ENCODE measurements at regions not wholly inside any gene's neighbourhood (a gene's known extent, or its start where the extent isn't known, plus 50 kb on each side); places are given as distances from the start of the nearest gene placed in this dataset.

- TF ChIP-seq EZH2 (IDR thresholded peaks at IDR 0.05; ENCODE audit: borderline replicate concordance, low read length): no peak
- Histone ChIP-seq H3K4me2 (ENCODE audit: low read length) (no peak overlapping the region), H3K27ac (ENCODE audit: low read depth, low read length, poor library complexity, severe bottlenecking) (no peak overlapping the region), H4K20me1 (ENCODE audit: insufficient read depth, low read length) (no peaks in the 10 kb centered on the region), H3K9me2 (ENCODE audit: low read depth, low read length) (no peaks in the 10 kb centered on the region), H3K9ac (ENCODE audit: low read length) (no peak overlapping the region), H3K27me3 (ENCODE audit: insufficient read depth, low read length) (no peaks in the 10 kb centered on the region), H2AFZ (ENCODE audit: low read length) (no peak overlapping the region), H3F3A (ENCODE audit: insufficient read depth, low read length) (no peaks in the 10 kb centered on the region), H3K4me1 (ENCODE audit: insufficient read depth, low read length, severe bottlenecking) (no peaks in the 10 kb centered on the region), H3K79me2 (ENCODE audit: insufficient read depth, low read length) (no peaks in the 10 kb centered on the region), H3K36me3 (ENCODE audit: insufficient read depth, low read length) (no peaks in the 10 kb centered on the region), H3K9me3 (ENCODE audit: low read length) (no peaks in the 10 kb centered on the region), H3K4me3 (ENCODE audit: low read depth, low read length, poor library complexity, severe bottlenecking) (no peak overlapping the region)
These were observed 292.3 kb upstream of the WWC1 start for GRCh38 chr5:167999182-167999581.

- Histone ChIP-seq H3K4me1 (ENCODE audit: insufficient read depth, low read length, severe bottlenecking) (no peaks in the 10 kb centered on the region), H2AFZ (ENCODE audit: low read length) (no peak overlapping the region), H3K9ac (ENCODE audit: low read length) (no peak overlapping the region), H3K9me2 (ENCODE audit: low read depth, low read length) (no peaks in the 10 kb centered on the region), H3K79me2 (ENCODE audit: insufficient read depth, low read length) (no peaks in the 10 kb centered on the region), H4K20me1 (ENCODE audit: insufficient read depth, low read length) (no peaks in the 10 kb centered on the region), H3K9me3 (ENCODE audit: low read length) (no peaks in the 10 kb centered on the region), H3K36me3 (ENCODE audit: insufficient read depth, low read length) (no peaks in the 10 kb centered on the region), H3F3A (ENCODE audit: insufficient read depth, low read length) (no peaks in the 10 kb centered on the region), H3K4me3 (ENCODE audit: low read depth, low read length, poor library complexity, severe bottlenecking) (no peak overlapping the region), H3K27ac (ENCODE audit: low read depth, low read length, poor library complexity, severe bottlenecking) (no peak overlapping the region), H3K27me3 (ENCODE audit: insufficient read depth, low read length) (no peaks in the 10 kb centered on the region), H3K4me2 (ENCODE audit: low read length) (no peak overlapping the region)
- TF ChIP-seq CTCF (IDR thresholded peaks at IDR 0.05; ENCODE audit: low read length): no peak
- no peak for TF ChIP-seq EZH2 (IDR thresholded peaks at IDR 0.05; ENCODE audit: borderline replicate concordance, low read length)
These were observed 290.1 kb upstream of the WWC1 start for GRCh38 chr5:168001318-168001717.

- no peak overlapping the region for H3K27ac ChIP-seq (ENCODE audit: low read depth, low read length, poor library complexity, severe bottlenecking)
- no peaks in the 10 kb centered on the region for H3K27me3 ChIP-seq (ENCODE audit: insufficient read depth, low read length)
- H3K36me3 ChIP-seq (ENCODE audit: insufficient read depth, low read length): no peaks in the 10 kb centered on the region
- no peak overlapping the region for H3K9ac ChIP-seq (ENCODE audit: low read length)
- H3K4me1 ChIP-seq (ENCODE audit: insufficient read depth, low read length, severe bottlenecking): no peaks in the 10 kb centered on the region
- no peaks in the 10 kb centered on the region for H3K9me3 ChIP-seq (ENCODE audit: low read length)
- TF ChIP-seq CTCF (IDR thresholded peaks at IDR 0.05; ENCODE audit: low read length): no peak
- no peak for TF ChIP-seq EZH2 (IDR thresholded peaks at IDR 0.05; ENCODE audit: borderline replicate concordance, low read length)
- H3K79me2 ChIP-seq (ENCODE audit: insufficient read depth, low read length): no peaks in the 10 kb centered on the region
- no peaks in the 10 kb centered on the region for H3F3A ChIP-seq (ENCODE audit: insufficient read depth, low read length)
- no peaks in the 10 kb centered on the region for H4K20me1 ChIP-seq (ENCODE audit: insufficient read depth, low read length)
- H3K9me2 ChIP-seq (ENCODE audit: low read depth, low read length): no peaks in the 10 kb centered on the region
- H3K4me2 ChIP-seq (ENCODE audit: low read length): no peak overlapping the region
- no peak overlapping the region for H2AFZ ChIP-seq (ENCODE audit: low read length)
- H3K4me3 ChIP-seq (ENCODE audit: low read depth, low read length, poor library complexity, severe bottlenecking): no peak overlapping the region
These were observed 289.3 kb upstream of the WWC1 start for GRCh38 chr5:168002116-168002515.

GRCh38 chr5:168005093-168005492, 286.4 kb upstream of the WWC1 start:
- no peak overlapping the region for H3K9ac ChIP-seq (ENCODE audit: low read length)
- no peaks in the 10 kb centered on the region for H4K20me1 ChIP-seq (ENCODE audit: insufficient read depth, low read length)
- TF ChIP-seq EZH2 (IDR thresholded peaks at IDR 0.05; ENCODE audit: borderline replicate concordance, low read length) (no peak), CTCF (IDR thresholded peaks at IDR 0.05; ENCODE audit: low read length) (no peak)
- H3K36me3 ChIP-seq (ENCODE audit: insufficient read depth, low read length): no peaks in the 10 kb centered on the region
- H3K4me1 ChIP-seq (ENCODE audit: insufficient read depth, low read length, severe bottlenecking): no peaks in the 10 kb centered on the region
- no peaks in the 10 kb centered on the region for H3K79me2 ChIP-seq (ENCODE audit: insufficient read depth, low read length)
- no peaks in the 10 kb centered on the region for H3K27me3 ChIP-seq (ENCODE audit: insufficient read depth, low read length)
- H3K9me2 ChIP-seq (ENCODE audit: low read depth, low read length): no peaks in the 10 kb centered on the region
- no peak overlapping the region for H3K4me3 ChIP-seq (ENCODE audit: low read depth, low read length, poor library complexity, severe bottlenecking)
- H3K4me2 ChIP-seq (ENCODE audit: low read length): no peak overlapping the region
- H2AFZ ChIP-seq (ENCODE audit: low read length): no peak overlapping the region
- H3K9me3 ChIP-seq (ENCODE audit: low read length): no peaks in the 10 kb centered on the region
- no peak overlapping the region for H3K27ac ChIP-seq (ENCODE audit: low read depth, low read length, poor library complexity, severe bottlenecking)
- H3F3A ChIP-seq (ENCODE audit: insufficient read depth, low read length): no peaks in the 10 kb centered on the region
